ENCODE measurements at regions not wholly inside any gene's neighbourhood (a gene's known extent, or its start where the extent isn't known, plus 50 kb on each side); places are given as distances from the start of the nearest gene placed in this dataset.
"Not testable (repeated sequence)": the region's sequence is repeated elsewhere in the genome, so short reads cannot be mapped to it uniquely, and the experiment has no call there.

DNA sequence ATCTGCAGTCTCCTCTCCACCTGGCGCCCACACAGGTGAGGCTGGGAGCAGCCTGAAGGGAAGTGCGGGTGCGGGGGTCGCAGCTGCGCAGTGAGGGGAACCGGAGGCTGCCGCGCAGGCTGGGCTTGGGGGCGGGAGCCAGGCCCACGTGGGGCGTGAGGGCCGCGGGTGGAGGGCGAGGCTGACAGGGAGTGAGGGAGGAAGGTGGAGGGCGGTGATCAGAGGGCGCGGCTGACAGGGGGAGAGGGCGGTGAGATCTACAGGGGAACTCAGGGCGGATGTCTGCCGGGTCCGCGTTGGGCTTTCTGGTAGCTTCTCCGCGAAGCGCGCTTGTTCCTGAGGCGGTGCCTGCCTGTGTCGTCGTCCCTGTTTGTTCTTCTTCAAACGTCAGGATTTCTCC, 414.4 kb upstream of the NDN start:
- not testable (repeated sequence) for FAIRE-seq; BruUV-seq (replicated peaks)

DNA sequence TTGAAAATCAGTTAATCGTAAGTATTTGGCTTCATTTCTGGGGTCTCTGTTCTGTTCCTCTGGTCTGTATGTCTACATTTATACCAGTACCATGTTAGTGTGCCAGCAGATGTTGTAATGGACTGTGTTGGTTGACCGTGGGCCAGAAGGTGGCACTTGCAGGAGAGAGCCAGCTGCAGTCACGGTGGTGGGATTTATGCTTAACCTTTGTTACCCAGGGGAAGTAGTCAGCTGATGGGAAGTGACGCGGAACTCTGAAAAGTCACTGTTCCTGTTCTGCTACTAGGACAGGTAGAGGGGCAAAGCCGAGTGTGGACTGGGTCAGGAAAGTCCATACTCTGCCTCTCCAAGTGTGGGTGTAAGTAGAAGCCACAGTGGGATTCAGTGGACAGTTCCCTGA, 420.4 kb upstream of the NDN start:
- CTCF ChIA-PET; H4K20me1 ChIP-seq (ENCODE audit: control insufficient read depth, insufficient read depth); H3K27me3 ChIP-seq (replicated peaks in 1 of 2; ENCODE audit: control insufficient read depth in 2 of 2, insufficient read depth in 2 of 2, low read length in 1 of 2); H3K4me3 ChIP-seq; H3K9ac ChIP-seq (ENCODE audit: control insufficient read depth, insufficient read depth, low read length); SMC1A ChIA-PET (ENCODE audit: uncharacterized antibody, unreplicated experiment); intact Hi-C loops (cut with micrococcal nuclease; ENCODE audit: unreplicated experiment); BruUV-seq (replicated peaks); in situ Hi-C loops (cut with MboI); DNase-seq (ENCODE audit: low read depth, low spot score); H3K79me2 ChIP-seq (ENCODE audit: control insufficient read depth, insufficient read depth, low read length); POLR2A ChIA-PET; RAD21 ChIA-PET (ENCODE audit: unreplicated experiment); H2AFZ ChIP-seq (ENCODE audit: control insufficient read depth, low read depth, low read length); H3K36me3 ChIP-seq (ENCODE audit: control insufficient read depth in 2 of 2, insufficient read depth in 2 of 2, low read length in 1 of 2); H3K4me1 ChIP-seq (ENCODE audit: control insufficient read depth, insufficient read depth, low read length); H3K27ac ChIP-seq (ENCODE audit: control insufficient read depth, insufficient read depth); ATAC-seq; FAIRE-seq; H3K4me2 ChIP-seq (ENCODE audit: control insufficient read depth, insufficient read depth); H3K9me3 ChIP-seq (replicated peaks; ENCODE audit: control insufficient read depth, insufficient read depth, low read length): not testable (repeated sequence)
- 44% methylated on average over 5 of the region's 6 CpGs for WGBS (ENCODE audit: insufficient coverage, insufficient replicate concordance, low lambda C conversion rate, missing lambda C conversion rate)

More for the DNA sequence above, 414.4 kb upstream of the NDN start:
- in situ Hi-C loops (cut with MboI); ATAC-seq; H3K4me2 ChIP-seq (ENCODE audit: control insufficient read depth, insufficient read depth); H3K79me2 ChIP-seq (ENCODE audit: control insufficient read depth, insufficient read depth, low read length); H3K4me3 ChIP-seq; H3K4me1 ChIP-seq (ENCODE audit: control insufficient read depth, insufficient read depth, low read length); H3K9ac ChIP-seq (ENCODE audit: control insufficient read depth, insufficient read depth, low read length); SMC1A ChIA-PET (ENCODE audit: uncharacterized antibody, unreplicated experiment); H3K36me3 ChIP-seq (ENCODE audit: control insufficient read depth in 2 of 2, insufficient read depth in 2 of 2, low read length in 1 of 2); H3K27me3 ChIP-seq (replicated peaks in 1 of 2; ENCODE audit: control insufficient read depth in 2 of 2, insufficient read depth in 2 of 2, low read length in 1 of 2); CTCF ChIA-PET; RAD21 ChIA-PET (ENCODE audit: unreplicated experiment); H2AFZ ChIP-seq (ENCODE audit: control insufficient read depth, low read depth, low read length); POLR2A ChIA-PET; H4K20me1 ChIP-seq (ENCODE audit: control insufficient read depth, insufficient read depth); intact Hi-C loops (cut with micrococcal nuclease; ENCODE audit: unreplicated experiment); H3K27ac ChIP-seq (ENCODE audit: control insufficient read depth, insufficient read depth); DNase-seq (ENCODE audit: low read depth, low spot score); H3K9me3 ChIP-seq (replicated peaks; ENCODE audit: control insufficient read depth, insufficient read depth, low read length): not testable (repeated sequence)
- WGBS (ENCODE audit: insufficient coverage, insufficient replicate concordance, low lambda C conversion rate, missing lambda C conversion rate), result 69% methylated on average over 18 of the region's 30 CpGs

DNA sequence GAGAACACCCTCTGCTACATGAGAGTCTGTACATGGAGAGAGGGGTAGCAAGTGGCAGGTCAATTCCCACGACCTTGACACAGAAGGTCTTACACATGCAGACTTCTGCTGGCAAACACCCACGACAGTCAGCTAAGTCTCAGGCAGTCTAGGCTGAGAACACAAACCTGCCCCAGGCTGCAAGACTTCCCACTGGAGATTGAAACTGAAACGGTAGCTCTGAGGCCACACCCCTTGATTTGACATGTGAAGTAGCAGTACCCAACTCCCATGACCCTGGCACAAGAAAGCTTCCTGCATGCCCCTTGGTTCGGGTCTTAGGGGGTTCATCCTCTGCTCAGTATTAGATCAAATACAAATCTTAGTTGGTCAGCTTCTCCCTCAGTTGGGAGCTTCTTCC, 420.8 kb upstream of the NDN start:
- whole genome bisulfite sequencing (ENCODE audit: insufficient coverage, insufficient replicate concordance, low lambda C conversion rate, missing lambda C conversion rate), result 0% methylated on average over 2 of the region's 4 CpGs
- H3K27me3 ChIP-seq (replicated peaks in 1 of 2; ENCODE audit: control insufficient read depth in 2 of 2, insufficient read depth in 2 of 2, low read length in 1 of 2); DNase-seq (ENCODE audit: low read depth, low spot score); H3K27ac ChIP-seq (ENCODE audit: control insufficient read depth, insufficient read depth); ATAC-seq; CTCF ChIA-PET; H3K4me2 ChIP-seq (ENCODE audit: control insufficient read depth, insufficient read depth); FAIRE-seq; BruUV-seq (replicated peaks); in situ Hi-C loops (cut with MboI); H3K79me2 ChIP-seq (ENCODE audit: control insufficient read depth, insufficient read depth, low read length); H3K36me3 ChIP-seq (ENCODE audit: control insufficient read depth in 2 of 2, insufficient read depth in 2 of 2, low read length in 1 of 2); intact Hi-C loops (cut with micrococcal nuclease; ENCODE audit: unreplicated experiment); RAD21 ChIA-PET (ENCODE audit: unreplicated experiment); H4K20me1 ChIP-seq (ENCODE audit: control insufficient read depth, insufficient read depth); POLR2A ChIA-PET; SMC1A ChIA-PET (ENCODE audit: uncharacterized antibody, unreplicated experiment); H3K9ac ChIP-seq (ENCODE audit: control insufficient read depth, insufficient read depth, low read length); H3K4me3 ChIP-seq; H3K9me3 ChIP-seq (replicated peaks; ENCODE audit: control insufficient read depth, insufficient read depth, low read length); H2AFZ ChIP-seq (ENCODE audit: control insufficient read depth, low read depth, low read length); H3K4me1 ChIP-seq (ENCODE audit: control insufficient read depth, insufficient read depth, low read length): not testable (repeated sequence)

DNA sequence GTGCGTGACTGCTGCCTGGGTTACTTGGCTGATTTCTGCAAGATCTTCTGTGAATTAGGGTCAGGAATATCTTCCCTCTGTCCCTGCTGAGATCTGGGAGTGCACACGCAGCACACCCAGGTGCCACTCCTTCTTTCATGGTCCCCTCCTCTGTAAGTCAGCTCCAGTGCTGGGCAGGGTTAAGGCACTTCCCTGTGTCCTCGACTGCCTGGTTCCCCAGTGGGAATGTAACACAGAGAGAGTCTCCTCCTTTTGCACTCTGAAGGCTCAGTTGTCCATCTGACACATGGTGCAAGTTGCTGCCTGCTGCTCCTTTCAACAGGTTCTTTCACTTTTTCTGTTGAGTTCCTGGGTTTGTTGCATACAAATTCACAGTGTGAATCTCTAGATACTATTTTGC, 421.2 kb upstream of the NDN start:
- SMC1A ChIA-PET (ENCODE audit: uncharacterized antibody, unreplicated experiment); H3K4me2 ChIP-seq (ENCODE audit: control insufficient read depth, insufficient read depth); H4K20me1 ChIP-seq (ENCODE audit: control insufficient read depth, insufficient read depth); H3K36me3 ChIP-seq (ENCODE audit: control insufficient read depth in 2 of 2, insufficient read depth in 2 of 2, low read length in 1 of 2); DNase-seq (ENCODE audit: low read depth, low spot score); H3K27me3 ChIP-seq (replicated peaks in 1 of 2; ENCODE audit: control insufficient read depth in 2 of 2, insufficient read depth in 2 of 2, low read length in 1 of 2); in situ Hi-C loops (cut with MboI); H2AFZ ChIP-seq (ENCODE audit: control insufficient read depth, low read depth, low read length); POLR2A ChIA-PET; RAD21 ChIA-PET (ENCODE audit: unreplicated experiment); H3K79me2 ChIP-seq (ENCODE audit: control insufficient read depth, insufficient read depth, low read length); H3K4me3 ChIP-seq; FAIRE-seq; intact Hi-C loops (cut with micrococcal nuclease; ENCODE audit: unreplicated experiment); H3K9ac ChIP-seq (ENCODE audit: control insufficient read depth, insufficient read depth, low read length); CTCF ChIA-PET; ATAC-seq; H3K4me1 ChIP-seq (ENCODE audit: control insufficient read depth, insufficient read depth, low read length); H3K9me3 ChIP-seq (replicated peaks; ENCODE audit: control insufficient read depth, insufficient read depth, low read length); BruUV-seq (replicated peaks); H3K27ac ChIP-seq (ENCODE audit: control insufficient read depth, insufficient read depth): not testable (repeated sequence)
- WGBS (ENCODE audit: insufficient coverage, insufficient replicate concordance, low lambda C conversion rate, missing lambda C conversion rate), result 11% methylated on average over 3 of the region's 3 CpGs

All from GM12878 (cell line).